HepG2 (cell line): ENCODE measurements at regions not wholly inside any gene's neighbourhood (a gene's known extent, or its start where the extent isn't known, plus 50 kb on each side); places are given as distances from the start of the nearest gene placed in this dataset.

Source experiments
- ATAC-seq: fragments of 200-7000 bp; cut with Tn5 transposase; 3 replicates; pipeline ENCODE4 v1.9.1; 2020; ENCODE audit warnings: mild to moderate bottlenecking, moderate library complexity
- BruUV-seq: library from RNA; stranded (reverse); fragments of 400-500 nt; replicated peaks from 2 replicates; lab custom pipeline; 2021; lab: Mats Ljungman, UMichigan
- CTCF ChIA-PET: fragments of 300-600 bp; formaldehyde crosslinking; extraction: SDS; loops from one replicate; lab custom pipeline; 2021; ENCODE audit warnings: low total read pairs, inconsistent platforms, low intra/inter-chr PET ratio; lab: Yijun Ruan, JAX
- POLR2A ChIA-PET: fragments of 350-600 bp; sonication (Branson Sonifier 250); formaldehyde crosslinking; loops from one replicate; lab custom pipeline; 2020; ENCODE audit warnings: antibody characterized with exemption, inconsistent platforms; lab: Yijun Ruan, JAX
- DNase-seq: peaks from one replicate; pipeline ENCODE4 v3.0.0-alpha.2; 2015; ENCODE audit warnings: low spot score
- FAIRE-seq: peaks from 3 replicates; lab custom pipeline; 2011; peaks lifted over from hg19 to GRCh38; lab: Jason Lieb, UNC
- H2AFZ ChIP-seq: one replicate; pipeline ENCODE4 v1.6.1; 2011; ENCODE audit warnings: low read length, inconsistent platforms
- H3K27ac ChIP-seq: fragments of 300-600 bp; 3 replicates; pipeline ENCODE4 v1.8.0; 2011; ENCODE audit warnings: mixed run types, mild to moderate bottlenecking, mixed read lengths, low read length, inconsistent platforms; ENCODE audit not compliant: insufficient read depth; ENCODE audit errors: extremely low read length
- H3K27me3 ChIP-seq, 2 experiments: fragments of 200-600 bp in 1 of 2; 2 replicates in 1 of 2; 3 replicates in 1 of 2; pipeline versions ENCODE4 v1.6.0 to v1.8.0; 2011; ENCODE audit warnings: low read length in 2 of 2, mild to moderate bottlenecking in 2 of 2, moderate library complexity in 2 of 2, inconsistent platforms in 1 of 2; ENCODE audit not compliant: insufficient read depth in 2 of 2, control insufficient read depth in 1 of 2
- H3K36me3 ChIP-seq, 2 experiments: fragments of 200-600 bp in 1 of 2; replicated peaks in 1 of 2; 2 replicates in 1 of 2; 3 replicates in 1 of 2; pipeline versions ENCODE4 v1.5.1 to v1.8.0; 2011; ENCODE audit warnings: low read length in 2 of 2, inconsistent platforms in 1 of 2; ENCODE audit not compliant: insufficient read depth in 2 of 2, control insufficient read depth in 1 of 2
- H3K4me1 ChIP-seq: 2 replicates; pipeline ENCODE4 v1.5.1; 2012; ENCODE audit warnings: low read length, inconsistent platforms; ENCODE audit not compliant: insufficient read depth
- H3K4me2 ChIP-seq: 2 replicates; pipeline ENCODE4 v1.6.0; 2011; ENCODE audit warnings: low read depth, low read length, inconsistent platforms
- H3K4me3 ChIP-seq, 3 experiments: fragments of 200-600 bp in 1 of 3; sonication (generic), shearing (Covaris generic) in 1 of 3; replicated peaks in 1 of 3; 2 replicates each; pipeline ENCODE4 v1.5.1; 2011 to 2016; ENCODE audit warnings: low read length in 3 of 3, inconsistent platforms in 2 of 3, low read depth in 2 of 3, mild to moderate bottlenecking in 2 of 3, control low read depth in 1 of 3, mixed read lengths in 1 of 3; ENCODE audit not compliant: insufficient read depth in 1 of 3
- H3K79me2 ChIP-seq: one replicate; pipeline ENCODE4 v1.6.1; 2011; ENCODE audit warnings: low read length, inconsistent platforms; ENCODE audit not compliant: insufficient read depth
- H3K9ac ChIP-seq: 2 replicates; pipeline ENCODE4 v1.6.0; 2011; ENCODE audit warnings: mild to moderate bottlenecking, low read depth, low read length, inconsistent platforms; ENCODE audit not compliant: insufficient read depth
- H3K9me3 ChIP-seq: 2 replicates; pipeline ENCODE4 v1.5.1; 2012; ENCODE audit warnings: mild to moderate bottlenecking, low read length
- H4K20me1 ChIP-seq: 2 replicates; pipeline ENCODE4 v1.6.0; 2011; ENCODE audit warnings: inconsistent platforms, mild to moderate bottlenecking, low read length, moderate library complexity; ENCODE audit not compliant: insufficient read depth
- AGO1 ChIP-seq: fragments of 200-400 bp; formaldehyde crosslinking; IDR thresholded peaks from 2 replicates; pipeline ENCODE4 v1.6.1; 2017; ENCODE audit warnings: mild to moderate bottlenecking, low read depth, low read length, moderate library complexity; ENCODE audit not compliant: poor library complexity, severe bottlenecking
- LRRFIP1 ChIP-seq: sonication (generic); formaldehyde crosslinking; conservative IDR thresholded peaks from 2 replicates; pipeline ENCODE4 v1.4.0; 2020; ENCODE audit warnings: missing genetic modification reagents
- MLX ChIP-seq: IDR thresholded peaks from 2 replicates; pipeline ENCODE4 v1.6.1; 2016
- NR2F6 ChIP-seq, 2 experiments: IDR thresholded peaks; 2 replicates each; pipeline ENCODE4 v1.6.1; 2016; ENCODE audit warnings: antibody characterized with exemption in 1 of 2, mild to moderate bottlenecking in 1 of 2
- TEF ChIP-seq: sonication (generic); formaldehyde crosslinking; IDR thresholded peaks from 2 replicates; pipeline ENCODE4 v1.5.0; 2020; ENCODE audit warnings: missing genetic modification reagents
- ZC3H4 ChIP-seq: sonication (generic); formaldehyde crosslinking; IDR thresholded peaks from 2 replicates; pipeline ENCODE4 v1.4.0; 2020; ENCODE audit warnings: missing genetic modification reagents, borderline replicate concordance
- ZMYM3 ChIP-seq: sonication (generic); formaldehyde crosslinking; IDR thresholded peaks from 2 replicates; pipeline ENCODE4 v1.5.1; 2020; ENCODE audit warnings: mild to moderate bottlenecking, missing genetic modification reagents
- ZNF274 ChIP-seq: sonication (generic); formaldehyde crosslinking; IDR thresholded peaks from 2 replicates; pipeline ENCODE4 v1.5.1; 2020; ENCODE audit warnings: mild to moderate bottlenecking, missing genetic modification reagents
- ZNF414 ChIP-seq: sonication (generic); formaldehyde crosslinking; IDR thresholded peaks from 2 replicates; pipeline ENCODE4 v1.5.0; 2020; ENCODE audit warnings: missing genetic modification reagents
- ZNF800 ChIP-seq: sonication (generic); formaldehyde crosslinking; IDR thresholded peaks from 2 replicates; pipeline ENCODE4 v1.4.0; 2020; ENCODE audit warnings: missing genetic modification reagents
- ZSCAN21 ChIP-seq: sonication (generic); formaldehyde crosslinking; IDR thresholded peaks from 2 replicates; pipeline ENCODE4 v1.8.0; 2022; ENCODE audit warnings: mild to moderate bottlenecking, missing genetic modification reagents, moderate library complexity, borderline replicate concordance
- in situ Hi-C: cut with HindIII; loops from 2 replicates; pipeline ENCODE4 v1.10.0; 2017; ENCODE audit warnings: low pct_unique_long_range_greater_than_20kb; ENCODE audit not compliant: extremely low pct_ligation_motif_present
- intact Hi-C: fragments of 100-400 bp; cut with micrococcal nuclease; formaldehyde crosslinking; loops from one replicate; pipeline ENCODE4 v1.10.0; 2022; ENCODE audit not compliant: unreplicated experiment

GRCh38 chr5:130578354-130578753 lies 586.7 kb downstream of the HINT1 start:
- FAIRE-seq = no peak
- CTCF ChIA-PET = no interaction called here
- H3K9me3 ChIP-seq = no peaks in the 10 kb centered on the region

More at GRCh38 chr5:130578354-130578753, 586.7 kb downstream of the HINT1 start:
- no peak for ATAC-seq
- Histone ChIP-seq H3K4me1 (no peaks in the 10 kb centered on the region), H3K27me3 (no peaks in the 10 kb centered on the region), H3K27ac (no peak overlapping the region), H3K4me2 (no peak overlapping the region), H3K36me3 (no peaks in the 10 kb centered on the region), H3K4me3 (no peak overlapping the region), H3K9ac (no peak overlapping the region), H4K20me1 (no peaks in the 10 kb centered on the region), H3K79me2 (no peaks in the 10 kb centered on the region), H2AFZ (no peak overlapping the region)
- TF ChIP-seq LRRFIP1 (CRISPR knock-in tag) (no peak), ZNF274 (CRISPR knock-in tag) (no peak), ZNF414 (CRISPR knock-in tag) (no peak), MLX (CRISPR knock-in tag) (no peak), ZNF800 (CRISPR knock-in tag) (no peak), AGO1 (no peak), TEF (CRISPR knock-in tag) (no peak), NR2F6 (IDR thresholded peaks at IDR 0.05) (no peak), NR2F6 (CRISPR knock-in tag; IDR thresholded peaks at IDR 0.05) (no peak), ZC3H4 (CRISPR knock-in tag) (no peak), ZMYM3 (CRISPR knock-in tag) (no peak), ZSCAN21 (no peak)
- in situ Hi-C loops (no loop called here), intact Hi-C loops (no loop called here)
- no peak for DNase-seq
- no TSS peak for BruUV-seq
- POLR2A ChIA-PET = no interaction called here
